ENCODE measurements at regions not wholly inside any gene's neighbourhood (a gene's known extent, or its start where the extent isn't known, plus 50 kb on each side); places are given as distances from the start of the nearest gene placed in this dataset.
"Not testable (repeated sequence)": the region's sequence is repeated elsewhere in the genome, so short reads cannot be mapped to it uniquely, and the experiment has no call there.

GRCh38 chr18:104264-104663 lies 54.1 kb upstream of the USP14 start:
- intact Hi-C loops (cut with micrococcal nuclease); H3K36me3 ChIP-seq (ENCODE audit: control insufficient read depth in 2 of 2, extremely low read depth in 1 of 2, insufficient read depth in 2 of 2, low read length in 2 of 2); DNase-seq (ENCODE audit: low read depth, low spot score); H3K4me1 ChIP-seq (ENCODE audit: control insufficient read depth, extremely low read depth, insufficient read depth, low read length); dilution Hi-C loops (cut with MboI; ENCODE audit: extremely low pct_ligation_motif_present, low sequenced_read_pairs); POLR2A ChIA-PET; FAIRE-seq; H2AFZ ChIP-seq (ENCODE audit: low read depth, low read length); CTCF ChIA-PET; H3K9ac ChIP-seq (replicated peaks; ENCODE audit: extremely low read depth, insufficient read depth, low read length); H3K27ac ChIP-seq (ENCODE audit: insufficient read depth, low read depth, low read length); BruUV-seq (replicated peaks); H3K4me2 ChIP-seq (ENCODE audit: insufficient read depth, low read length); H3K9me1 ChIP-seq (replicated peaks; ENCODE audit: control insufficient read depth, extremely low read depth, insufficient read depth, low read length); H3K4me3 ChIP-seq (replicated peaks in 1 of 3; ENCODE audit: insufficient read depth in 1 of 3, low read depth in 1 of 3, low read length in 3 of 3); H4K20me1 ChIP-seq (replicated peaks; ENCODE audit: control insufficient read depth, extremely low read depth, insufficient read depth, low read length); H3K79me2 ChIP-seq (ENCODE audit: control insufficient read depth, insufficient read depth, low read length); H3K9me3 ChIP-seq (replicated peaks; ENCODE audit: control insufficient read depth, insufficient read depth, low read length); H3K27me3 ChIP-seq (ENCODE audit: control insufficient read depth in 2 of 2, insufficient read depth in 2 of 2, low read length in 2 of 2): not testable (repeated sequence)

- H3K4me1 ChIP-seq (ENCODE audit: control insufficient read depth, extremely low read depth, insufficient read depth, low read length); H3K79me2 ChIP-seq (ENCODE audit: control insufficient read depth, insufficient read depth, low read length); intact Hi-C loops (cut with micrococcal nuclease); H3K9me3 ChIP-seq (replicated peaks; ENCODE audit: control insufficient read depth, insufficient read depth, low read length); H3K36me3 ChIP-seq (ENCODE audit: control insufficient read depth in 2 of 2, extremely low read depth in 1 of 2, insufficient read depth in 2 of 2, low read length in 2 of 2); BruUV-seq (replicated peaks); H2AFZ ChIP-seq (ENCODE audit: low read depth, low read length); dilution Hi-C loops (cut with MboI; ENCODE audit: extremely low pct_ligation_motif_present, low sequenced_read_pairs); H3K4me2 ChIP-seq (ENCODE audit: insufficient read depth, low read length); CTCF ChIA-PET; H3K9ac ChIP-seq (replicated peaks; ENCODE audit: extremely low read depth, insufficient read depth, low read length); DNase-seq (ENCODE audit: low read depth, low spot score); H4K20me1 ChIP-seq (replicated peaks; ENCODE audit: control insufficient read depth, extremely low read depth, insufficient read depth, low read length); H3K27me3 ChIP-seq (ENCODE audit: control insufficient read depth in 2 of 2, insufficient read depth in 2 of 2, low read length in 2 of 2); H3K27ac ChIP-seq (ENCODE audit: insufficient read depth, low read depth, low read length); H3K9me1 ChIP-seq (replicated peaks; ENCODE audit: control insufficient read depth, extremely low read depth, insufficient read depth, low read length); H3K4me3 ChIP-seq (replicated peaks in 1 of 3; ENCODE audit: insufficient read depth in 1 of 3, low read depth in 1 of 3, low read length in 3 of 3); POLR2A ChIA-PET: not testable (repeated sequence)
- FAIRE-seq: peak; percentile 42
These were observed 53.0 kb upstream of the USP14 start for GRCh38 chr18:105161-106053.

- H3K9me1 ChIP-seq (replicated peaks; ENCODE audit: control insufficient read depth, extremely low read depth, insufficient read depth, low read length); H3K4me1 ChIP-seq (ENCODE audit: control insufficient read depth, extremely low read depth, insufficient read depth, low read length); POLR2A ChIA-PET; H3K4me3 ChIP-seq (replicated peaks in 1 of 3; ENCODE audit: insufficient read depth in 1 of 3, low read depth in 1 of 3, low read length in 3 of 3); H3K36me3 ChIP-seq (ENCODE audit: control insufficient read depth in 2 of 2, extremely low read depth in 1 of 2, insufficient read depth in 2 of 2, low read length in 2 of 2); DNase-seq (ENCODE audit: low read depth, low spot score); H3K27me3 ChIP-seq (ENCODE audit: control insufficient read depth in 2 of 2, insufficient read depth in 2 of 2, low read length in 2 of 2); H2AFZ ChIP-seq (ENCODE audit: low read depth, low read length); intact Hi-C loops (cut with micrococcal nuclease); H3K79me2 ChIP-seq (ENCODE audit: control insufficient read depth, insufficient read depth, low read length); H3K9me3 ChIP-seq (replicated peaks; ENCODE audit: control insufficient read depth, insufficient read depth, low read length); BruUV-seq (replicated peaks); H3K9ac ChIP-seq (replicated peaks; ENCODE audit: extremely low read depth, insufficient read depth, low read length); H3K27ac ChIP-seq (ENCODE audit: insufficient read depth, low read depth, low read length); H3K4me2 ChIP-seq (ENCODE audit: insufficient read depth, low read length); dilution Hi-C loops (cut with MboI; ENCODE audit: extremely low pct_ligation_motif_present, low sequenced_read_pairs); H4K20me1 ChIP-seq (replicated peaks; ENCODE audit: control insufficient read depth, extremely low read depth, insufficient read depth, low read length); CTCF ChIA-PET; FAIRE-seq: not testable (repeated sequence)
These were observed 52.1 kb upstream of the USP14 start for GRCh38 chr18:106054-106851.

GRCh38 chr18:106868-107384 lies 51.4 kb upstream of the USP14 start:
- BruUV-seq (replicated peaks); H3K9me3 ChIP-seq (replicated peaks; ENCODE audit: control insufficient read depth, insufficient read depth, low read length); POLR2A ChIA-PET; H3K27ac ChIP-seq (ENCODE audit: insufficient read depth, low read depth, low read length); H3K4me2 ChIP-seq (ENCODE audit: insufficient read depth, low read length); FAIRE-seq; H3K4me3 ChIP-seq (replicated peaks in 1 of 3; ENCODE audit: insufficient read depth in 1 of 3, low read depth in 1 of 3, low read length in 3 of 3); H3K27me3 ChIP-seq (ENCODE audit: control insufficient read depth in 2 of 2, insufficient read depth in 2 of 2, low read length in 2 of 2); H2AFZ ChIP-seq (ENCODE audit: low read depth, low read length); intact Hi-C loops (cut with micrococcal nuclease); H3K4me1 ChIP-seq (ENCODE audit: control insufficient read depth, extremely low read depth, insufficient read depth, low read length); H3K79me2 ChIP-seq (ENCODE audit: control insufficient read depth, insufficient read depth, low read length); dilution Hi-C loops (cut with MboI; ENCODE audit: extremely low pct_ligation_motif_present, low sequenced_read_pairs); DNase-seq (ENCODE audit: low read depth, low spot score); H4K20me1 ChIP-seq (replicated peaks; ENCODE audit: control insufficient read depth, extremely low read depth, insufficient read depth, low read length); CTCF ChIA-PET; H3K9ac ChIP-seq (replicated peaks; ENCODE audit: extremely low read depth, insufficient read depth, low read length); H3K36me3 ChIP-seq (ENCODE audit: control insufficient read depth in 2 of 2, extremely low read depth in 1 of 2, insufficient read depth in 2 of 2, low read length in 2 of 2); H3K9me1 ChIP-seq (replicated peaks; ENCODE audit: control insufficient read depth, extremely low read depth, insufficient read depth, low read length): not testable (repeated sequence)
